Activated CD4-positive, alpha-beta T cell treated with anti-CD3 and anti-CD28 coated beads for 36 hours (primary cell): ENCODE measurements at regions not wholly inside any gene's neighbourhood (a gene's known extent, or its start where the extent isn't known, plus 50 kb on each side); places are given as distances from the start of the nearest gene placed in this dataset.

ENCODE experiments used
- ATAC-seq: fragments of 200-7000 bp; cut with Tn5 transposase; one replicate; pipeline ENCODE4 v1.10.0; 2021; ENCODE audit warnings: mild to moderate bottlenecking, moderate library complexity
- CTCF ChIA-PET: fragments of 350-600 bp; sonication (Branson Sonifier 250); formaldehyde crosslinking; loops from one replicate; lab custom pipeline; 2021; ENCODE audit warnings: antibody characterized with exemption; lab: Charles Lee
- POLR2A ChIA-PET: fragments of 350-600 bp; sonication (Branson Sonifier 250); formaldehyde crosslinking; loops from one replicate; lab custom pipeline; 2021; ENCODE audit warnings: antibody characterized with exemption, inconsistent platforms; lab: Charles Lee
- DNase-seq: peaks from one replicate; pipeline ENCODE4 v3.0.0-alpha.2; 2020
- H3K27ac Mint-ChIP-seq: one replicate; pipeline ENCODE4 v1.8.0; 2021; ENCODE audit warnings: mixed read lengths
- H3K27me3 Mint-ChIP-seq: one replicate; pipeline ENCODE4 v1.8.0; 2021; ENCODE audit warnings: mixed read lengths
- H3K36me3 Mint-ChIP-seq: one replicate; pipeline ENCODE4 v1.8.0; 2021; ENCODE audit warnings: low read depth, mixed read lengths
- H3K4me1 Mint-ChIP-seq: one replicate; pipeline ENCODE4 v1.8.0; 2021; ENCODE audit warnings: mixed read lengths
- H3K4me3 Mint-ChIP-seq: one replicate; pipeline ENCODE4 v1.8.0; 2021; ENCODE audit warnings: mild to moderate bottlenecking, moderate library complexity, mixed read lengths
- H3K9me3 Mint-ChIP-seq: one replicate; pipeline ENCODE4 v1.8.0; 2021; ENCODE audit warnings: low read depth, mixed read lengths
- intact Hi-C, 2 experiments: fragments of 100-400 bp; cut with DNase I in 1 of 2; cut with micrococcal nuclease in 1 of 2; formaldehyde crosslinking; loops; one replicate each; pipeline versions ENCODE4 v1.14.2 to v1.15.1; 2022 to 2024; cut with DNase I, micrococcal nuclease

GRCh38 chr1:82920418-82921248 is 1078.3 kb downstream of the TTLL7 start:
- ChIA-PET POLR2A (no interaction called here), CTCF (no interaction called here)
- no peak overlapping the region for H3K4me3 Mint-ChIP-seq
- H3K9me3 Mint-ChIP-seq, result no peaks in the 10 kb centered on the region
- H3K4me1 Mint-ChIP-seq, result no peaks in the 10 kb centered on the region
- H3K36me3 Mint-ChIP-seq, result no peaks in the 10 kb centered on the region
- no peak overlapping the region for H3K27ac Mint-ChIP-seq
- no peaks in the 10 kb centered on the region for H3K27me3 Mint-ChIP-seq
- intact Hi-C loops, result no loop called here
- DNase-seq, result no peak
- no peak for ATAC-seq

GRCh38 chr1:82919837-82920236 is 1079.1 kb downstream of the TTLL7 start:
- H3K4me3 Mint-ChIP-seq, result no peak overlapping the region

GRCh38 chr1:82907313-82907712 is 1091.6 kb downstream of the TTLL7 start:
- H3K27me3 Mint-ChIP-seq, result no peaks in the 10 kb centered on the region

More at GRCh38 chr1:82919837-82920236, 1079.1 kb downstream of the TTLL7 start:
- DNase-seq, result no peak
- ChIA-PET CTCF (no interaction called here), POLR2A (no interaction called here)
- ATAC-seq, result no peak
- intact Hi-C loops, result no loop called here
- Mint-ChIP-seq H3K27me3 (no peaks in the 10 kb centered on the region), H3K36me3 (no peaks in the 10 kb centered on the region), H3K4me1 (no peaks in the 10 kb centered on the region), H3K9me3 (no peaks in the 10 kb centered on the region), H3K27ac (no peak overlapping the region)

GRCh38 chr1:82903626-82904025 is 1095.3 kb downstream of the TTLL7 start:
- H3K4me1 Mint-ChIP-seq, result no peaks in the 10 kb centered on the region
- no peak for DNase-seq
- H3K27ac Mint-ChIP-seq, result no peak overlapping the region
- no peaks in the 10 kb centered on the region for H3K27me3 Mint-ChIP-seq
- intact Hi-C loops, result no loop called here
- ATAC-seq, result no peak
- ChIA-PET CTCF (interaction anchor here (0.6 kb wide), 1 partner anchor 668 kb away, joined by 3 read pairs; no protein-coding TSS in a partner anchor), POLR2A (no interaction called here)
- no peak overlapping the region for H3K4me3 Mint-ChIP-seq
- no peaks in the 10 kb centered on the region for H3K9me3 Mint-ChIP-seq
- no peaks in the 10 kb centered on the region for H3K36me3 Mint-ChIP-seq

More at GRCh38 chr1:82907313-82907712, 1091.6 kb downstream of the TTLL7 start:
- H3K4me3 Mint-ChIP-seq, result no peak overlapping the region
- no peak for ATAC-seq
- no peak overlapping the region for H3K27ac Mint-ChIP-seq
- no peaks in the 10 kb centered on the region for H3K4me1 Mint-ChIP-seq
- ChIA-PET CTCF (no interaction called here), POLR2A (no interaction called here)
- DNase-seq, result no peak
- no peaks in the 10 kb centered on the region for H3K36me3 Mint-ChIP-seq
- intact Hi-C loops, result no loop called here
- no peaks in the 10 kb centered on the region for H3K9me3 Mint-ChIP-seq

GRCh38 chr1:82901561-82901960 is 1097.4 kb downstream of the TTLL7 start:
- H3K4me1 Mint-ChIP-seq, result no peaks in the 10 kb centered on the region
- ChIA-PET CTCF (no interaction called here), POLR2A (no interaction called here)
- H3K27ac Mint-ChIP-seq, result no peak overlapping the region
- DNase-seq (no peak), ATAC-seq (no peak)
- no peaks in the 10 kb centered on the region for H3K9me3 Mint-ChIP-seq
- H3K4me3 Mint-ChIP-seq, result no peak overlapping the region
- H3K36me3 Mint-ChIP-seq, result no peaks in the 10 kb centered on the region
- intact Hi-C loops, result no loop called here
- no peaks in the 10 kb centered on the region for H3K27me3 Mint-ChIP-seq

GRCh38 chr1:82901118-82901517 is 1097.8 kb downstream of the TTLL7 start:
- DNase-seq, result no peak
- no peaks in the 10 kb centered on the region for H3K36me3 Mint-ChIP-seq
- intact Hi-C loops, result no loop called here

GRCh38 chr1:82899017-82899416 is 1098.3 kb downstream of the ADGRL2 start:
- Mint-ChIP-seq H3K4me3 (no peak overlapping the region), H3K9me3 (no peaks in the 10 kb centered on the region), H3K27me3 (no peaks in the 10 kb centered on the region), H3K36me3 (no peaks in the 10 kb centered on the region), H3K27ac (no peak overlapping the region), H3K4me1 (no peaks in the 10 kb centered on the region)
- CTCF ChIA-PET, result no interaction called here
- DNase-seq, result no peak
- POLR2A ChIA-PET, result no interaction called here
- no peak for ATAC-seq
- intact Hi-C loops, result no loop called here

More at GRCh38 chr1:82901118-82901517, 1097.8 kb downstream of the TTLL7 start:
- H3K9me3 Mint-ChIP-seq, result no peaks in the 10 kb centered on the region
- ChIA-PET CTCF (no interaction called here), POLR2A (no interaction called here)
- no peaks in the 10 kb centered on the region for H3K4me1 Mint-ChIP-seq
- no peak for ATAC-seq
- no peaks in the 10 kb centered on the region for H3K27me3 Mint-ChIP-seq
- H3K27ac Mint-ChIP-seq, result no peak overlapping the region
- no peak overlapping the region for H3K4me3 Mint-ChIP-seq

GRCh38 chr1:82897549-82897948 is 1096.8 kb downstream of the ADGRL2 start:
- no peaks in the 10 kb centered on the region for H3K27me3 Mint-ChIP-seq
- H3K4me1 Mint-ChIP-seq, result no peaks in the 10 kb centered on the region
- no peak overlapping the region for H3K4me3 Mint-ChIP-seq
- CTCF ChIA-PET, result no interaction called here
- ATAC-seq (no peak), DNase-seq (no peak)
- no peaks in the 10 kb centered on the region for H3K36me3 Mint-ChIP-seq
- no peaks in the 10 kb centered on the region for H3K9me3 Mint-ChIP-seq
- intact Hi-C loops, result no loop called here
- POLR2A ChIA-PET, result no interaction called here
- H3K27ac Mint-ChIP-seq, result no peak overlapping the region

GRCh38 chr1:82896036-82896435 is 1095.3 kb downstream of the ADGRL2 start:
- ChIA-PET POLR2A (no interaction called here), CTCF (no interaction called here)
- no peaks in the 10 kb centered on the region for H3K4me1 Mint-ChIP-seq
- H3K9me3 Mint-ChIP-seq, result no peaks in the 10 kb centered on the region
- no peak overlapping the region for H3K4me3 Mint-ChIP-seq
- ATAC-seq, result no peak
- DNase-seq, result no peak
- H3K27me3 Mint-ChIP-seq, result no peaks in the 10 kb centered on the region
- intact Hi-C loops, result no loop called here
- no peaks in the 10 kb centered on the region for H3K36me3 Mint-ChIP-seq
- no peak overlapping the region for H3K27ac Mint-ChIP-seq

- Mint-ChIP-seq H3K9me3 (no peaks in the 10 kb centered on the region), H3K27ac (no peak overlapping the region), H3K4me1 (no peaks in the 10 kb centered on the region), H3K4me3 (no peak overlapping the region), H3K36me3 (no peaks in the 10 kb centered on the region), H3K27me3 (no peaks in the 10 kb centered on the region)
- CTCF ChIA-PET, result no interaction called here
- intact Hi-C loops, result no loop called here
- DNase-seq, result no peak
- no peak for ATAC-seq
- POLR2A ChIA-PET, result no interaction called here
Observed at GRCh38 chr1:82894635-82895034, 1093.9 kb downstream of the ADGRL2 start.

- H3K9me3 Mint-ChIP-seq, result no peaks in the 10 kb centered on the region
- intact Hi-C loops, result no loop called here
- ChIA-PET CTCF (interaction anchor here (0.6 kb wide), 1 partner anchor 580 kb away, joined by 3 read pairs; no protein-coding TSS in a partner anchor), POLR2A (no interaction called here)
- no peaks in the 10 kb centered on the region for H3K27me3 Mint-ChIP-seq
- no peak for ATAC-seq
- H3K4me1 Mint-ChIP-seq, result no peaks in the 10 kb centered on the region
- H3K27ac Mint-ChIP-seq, result no peak overlapping the region
- no peak overlapping the region for H3K4me3 Mint-ChIP-seq
- H3K36me3 Mint-ChIP-seq, result no peaks in the 10 kb centered on the region
- DNase-seq, result no peak
Observed at GRCh38 chr1:82893712-82894470, 1093.2 kb downstream of the ADGRL2 start.

- Mint-ChIP-seq H3K36me3 (no peaks in the 10 kb centered on the region), H3K4me3 (no peak overlapping the region), H3K4me1 (no peaks in the 10 kb centered on the region), H3K9me3 (no peaks in the 10 kb centered on the region), H3K27me3 (peaks cover 3% of the 10 kb centered on the region), H3K27ac (no peak overlapping the region)
- CTCF ChIA-PET, result no interaction called here
- peak; percentile 61 for ATAC-seq
- POLR2A ChIA-PET, result no interaction called here
- intact Hi-C loops, result no loop called here
- DNase-seq, result no peak
Observed at GRCh38 chr1:82880506-82880905, 1079.8 kb downstream of the ADGRL2 start.
